Epithelial cell of esophagus (primary cell): ENCODE measurements at regions not wholly inside any gene's neighbourhood (a gene's known extent, or its start where the extent isn't known, plus 50 kb on each side); places are given as distances from the start of the nearest gene placed in this dataset.

Experiments
- DNase-seq: peaks from one replicate; pipeline ENCODE4 v3.0.0; 2010; ENCODE audit warnings: low read depth
- H3K4me3 ChIP-seq: 2 replicates; pipeline ENCODE4 v1.5.1; 2011; ENCODE audit warnings: mild to moderate bottlenecking, low read length, control low read depth
- TF ChIP-seq, protein P1 (sequence below): IDR thresholded peaks from 2 replicates; pipeline ENCODE4 v1.5.1; 2011; ENCODE audit warnings: low read depth, mild to moderate bottlenecking, low read length, control low read depth, inconsistent platforms; ENCODE audit not compliant: insufficient read depth; ENCODE audit errors: missing control alignments

GRCh38 chr7:140231771-140232491 is 55.1 kb upstream of the KDM7A start:
- DNase-seq, result peak; percentile 80
- TF ChIP-seq, protein P1, sequence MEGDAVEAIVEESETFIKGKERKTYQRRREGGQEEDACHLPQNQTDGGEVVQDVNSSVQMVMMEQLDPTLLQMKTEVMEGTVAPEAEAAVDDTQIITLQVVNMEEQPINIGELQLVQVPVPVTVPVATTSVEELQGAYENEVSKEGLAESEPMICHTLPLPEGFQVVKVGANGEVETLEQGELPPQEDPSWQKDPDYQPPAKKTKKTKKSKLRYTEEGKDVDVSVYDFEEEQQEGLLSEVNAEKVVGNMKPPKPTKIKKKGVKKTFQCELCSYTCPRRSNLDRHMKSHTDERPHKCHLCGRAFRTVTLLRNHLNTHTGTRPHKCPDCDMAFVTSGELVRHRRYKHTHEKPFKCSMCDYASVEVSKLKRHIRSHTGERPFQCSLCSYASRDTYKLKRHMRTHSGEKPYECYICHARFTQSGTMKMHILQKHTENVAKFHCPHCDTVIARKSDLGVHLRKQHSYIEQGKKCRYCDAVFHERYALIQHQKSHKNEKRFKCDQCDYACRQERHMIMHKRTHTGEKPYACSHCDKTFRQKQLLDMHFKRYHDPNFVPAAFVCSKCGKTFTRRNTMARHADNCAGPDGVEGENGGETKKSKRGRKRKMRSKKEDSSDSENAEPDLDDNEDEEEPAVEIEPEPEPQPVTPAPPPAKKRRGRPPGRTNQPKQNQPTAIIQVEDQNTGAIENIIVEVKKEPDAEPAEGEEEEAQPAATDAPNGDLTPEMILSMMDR, result peak; percentile 14
- peak overlapping the region; percentile 62 for H3K4me3 ChIP-seq

GRCh38 chr7:140230861-140231770 is 54.3 kb upstream of the KDM7A start:
- TF ChIP-seq, protein P1, result no peak
- DNase-seq, result peak; percentile 78
- H3K4me3 ChIP-seq, result peak overlapping the region; percentile 62

- TF ChIP-seq, protein P1, result no peak
- peak overlapping the region; percentile 62 for H3K4me3 ChIP-seq
These were observed 53.7 kb upstream of the KDM7A start for GRCh38 chr7:140230516-140230860.

GRCh38 chr7:140229591-140230515 is 53.1 kb upstream of the KDM7A start:
- TF ChIP-seq, protein P1, result no peak
- DNase-seq, result no peak
- peak overlapping the region; percentile 37 for H3K4me3 ChIP-seq

More at GRCh38 chr7:140230516-140230860, 53.7 kb upstream of the KDM7A start:
- peak; percentile 35 for DNase-seq

DNA sequence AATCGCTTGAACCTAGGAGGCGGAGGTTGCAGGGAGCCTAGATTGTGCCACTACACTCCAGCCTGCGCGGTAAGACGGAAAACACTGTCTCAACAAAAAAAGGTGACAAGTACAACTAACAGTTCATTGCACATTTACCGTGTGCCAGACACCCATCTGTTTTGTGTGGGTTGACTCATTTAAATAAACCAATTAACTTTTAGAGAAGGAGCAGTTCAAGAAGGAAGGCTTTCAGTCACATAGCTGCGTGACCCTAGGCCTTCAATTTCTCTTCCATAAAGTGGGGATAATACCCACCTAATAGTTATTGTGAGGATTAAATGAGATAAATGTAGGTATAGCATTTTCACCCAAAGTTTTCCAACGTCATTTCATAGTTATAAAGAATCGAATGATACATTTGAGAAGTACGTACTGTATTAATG is 52.3 kb upstream of the KDM7A start:
- DNase-seq, result no peak
- TF ChIP-seq, protein P1, result no peak
- H3K4me3 ChIP-seq, result no peak overlapping the region
